GM12872 (cell line): ENCODE measurements at regions not wholly inside any gene's neighbourhood (a gene's known extent, or its start where the extent isn't known, plus 50 kb on each side); places are given as distances from the start of the nearest gene placed in this dataset.

Source experiments
- CTCF ChIP-seq: IDR thresholded peaks from 3 replicates; pipeline ENCODE4 v1.5.1; 2011; ENCODE audit warnings: low read depth, mild to moderate bottlenecking, low read length, moderate library complexity; ENCODE audit not compliant: insufficient read depth

- TF ChIP-seq CTCF: no peak
Measured at GRCh38 chr1:221175249-221175648, 296.0 kb downstream of the HLX start.

GRCh38 chr1:221180704-221181368 lies 301.6 kb downstream of the HLX start:
- no peak for TF ChIP-seq CTCF

- no peak for TF ChIP-seq CTCF
Measured at GRCh38 chr1:221182791-221183533, 303.7 kb downstream of the HLX start.

- TF ChIP-seq CTCF: no peak
Measured at GRCh38 chr1:221184131-221184794, 305.0 kb downstream of the HLX start.

GRCh38 chr1:221187174-221187573 lies 307.9 kb downstream of the HLX start:
- TF ChIP-seq CTCF: no peak

GRCh38 chr1:221188458-221188857 lies 309.2 kb downstream of the HLX start:
- no peak for TF ChIP-seq CTCF

- no peak for TF ChIP-seq CTCF
Measured at GRCh38 chr1:221190249-221190648, 311.0 kb downstream of the HLX start.
